CD4-positive, alpha-beta T cell treated with Interleukin-17A for 1 hour (primary cell): ENCODE measurements at regions not wholly inside any gene's neighbourhood (a gene's known extent, or its start where the extent isn't known, plus 50 kb on each side); places are given as distances from the start of the nearest gene placed in this dataset.
"Not testable (repeated sequence)": the region's sequence is repeated elsewhere in the genome, so short reads cannot be mapped to it uniquely, and the experiment has no call there.

ENCODE experiments used
- DNase-seq: peaks from one replicate; pipeline ENCODE4 v3.0.0-alpha.2; 2020

DNA sequence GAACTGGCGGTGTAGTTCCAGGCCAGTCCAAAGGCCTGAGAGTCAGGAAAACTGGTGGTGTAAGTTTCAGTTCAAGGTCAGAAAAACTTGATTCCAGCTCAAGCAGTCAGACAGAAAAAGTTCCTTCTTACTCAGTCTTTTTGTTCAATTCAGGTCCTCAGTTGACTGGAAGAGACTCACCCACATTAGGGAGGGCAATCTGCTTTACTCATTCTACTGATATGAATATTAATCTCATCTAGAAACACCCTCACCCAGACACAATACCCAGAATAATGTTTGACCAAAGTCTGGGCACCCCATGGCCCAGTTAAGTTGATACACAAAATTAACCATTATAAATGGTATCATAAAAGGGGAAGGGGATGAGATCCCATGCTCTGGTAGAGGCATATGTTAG, 50.1 kb upstream of the LTA4H start:
- no peak for DNase-seq

DNA sequence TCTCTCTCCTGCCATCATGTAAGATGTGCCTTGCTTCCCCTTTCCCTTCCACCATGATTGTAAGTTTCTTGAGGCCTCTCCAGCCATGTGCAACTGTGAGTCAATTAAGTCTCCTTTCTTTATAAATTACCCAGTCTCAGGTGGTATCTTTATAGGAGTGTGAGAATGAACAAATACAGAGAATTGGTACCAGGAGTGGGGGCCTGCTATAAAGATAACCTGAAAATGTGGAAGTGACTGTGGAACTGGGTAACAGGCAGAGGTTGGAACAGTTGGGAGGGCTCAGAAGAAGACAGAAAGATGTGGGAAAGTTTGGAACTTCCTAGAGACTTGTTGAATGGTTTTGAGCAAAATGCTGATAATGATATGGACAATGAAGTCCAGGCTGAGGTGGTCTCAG, 50.8 kb upstream of the LTA4H start:
- DNase-seq: not testable (repeated sequence)

DNA sequence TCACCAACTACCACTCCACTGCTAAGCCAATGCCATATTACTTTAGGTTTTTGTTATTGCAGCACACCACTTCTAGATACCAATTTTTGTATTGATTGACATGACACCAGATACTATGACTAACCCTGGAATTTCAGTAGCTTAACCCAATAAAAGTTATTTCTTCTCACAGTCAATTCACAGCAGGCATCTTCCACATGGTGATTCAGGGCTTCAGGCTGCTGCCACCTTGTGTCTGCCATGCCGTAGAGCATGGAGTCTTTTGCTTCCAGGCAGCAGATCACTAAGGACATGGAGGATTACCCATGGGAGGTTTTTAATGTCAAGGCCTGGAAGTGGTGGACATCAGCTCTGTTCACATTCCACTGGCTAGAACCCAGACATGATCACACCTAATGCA, 56.4 kb upstream of the LTA4H start:
- no peak for DNase-seq

DNA sequence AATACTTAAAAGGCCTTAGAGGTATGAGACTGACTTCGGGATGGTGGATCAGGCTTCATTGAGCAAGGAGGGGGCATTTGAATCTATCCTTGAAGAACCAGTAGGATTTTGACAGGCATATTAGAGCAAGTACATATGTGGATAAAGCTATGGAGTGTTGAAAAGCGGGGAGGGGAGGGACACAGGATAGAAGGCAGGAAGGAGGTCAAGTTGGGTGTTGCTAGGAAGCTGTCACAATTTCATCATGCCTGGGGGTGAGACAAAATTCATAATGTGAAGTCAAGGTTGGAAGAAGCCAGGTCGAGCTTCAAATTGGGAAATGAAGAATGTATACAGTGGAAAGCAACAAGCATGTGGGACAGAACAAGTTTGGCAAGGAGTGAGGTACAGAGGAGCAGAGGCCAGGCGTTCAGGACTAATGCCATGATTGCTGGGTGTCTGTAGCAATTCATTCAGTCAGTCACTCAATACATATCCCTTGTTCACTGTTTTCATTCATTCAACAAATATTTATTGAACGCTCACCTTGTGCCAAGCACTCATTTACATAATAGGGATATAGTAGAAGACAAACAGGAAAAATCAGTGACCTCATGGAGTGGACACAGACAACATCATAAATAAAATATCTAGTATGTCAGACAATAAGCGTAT, 58.3 kb upstream of the LTA4H start:
- DNase-seq: no peak

DNA sequence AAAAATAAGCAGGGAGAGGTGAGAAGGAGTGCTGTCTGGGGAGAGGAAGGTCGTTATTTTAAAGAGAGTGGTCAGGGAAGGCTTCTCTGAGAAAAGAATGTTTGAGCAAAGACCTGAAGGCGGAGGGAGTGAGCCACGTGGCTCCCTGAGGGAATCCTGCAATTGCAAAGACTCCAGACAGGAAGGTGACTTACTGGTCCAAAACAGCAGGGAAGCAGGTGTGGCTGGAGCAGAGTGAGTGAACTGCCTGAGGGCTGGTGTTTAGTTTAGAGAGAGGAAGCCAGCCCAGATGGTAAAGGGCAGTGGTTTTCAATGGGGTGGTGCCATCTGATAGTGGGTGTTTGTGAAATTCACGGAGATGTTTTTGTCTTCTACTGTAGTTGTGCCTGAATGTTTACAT, 58.8 kb upstream of the LTA4H start:
- no peak for DNase-seq

DNA sequence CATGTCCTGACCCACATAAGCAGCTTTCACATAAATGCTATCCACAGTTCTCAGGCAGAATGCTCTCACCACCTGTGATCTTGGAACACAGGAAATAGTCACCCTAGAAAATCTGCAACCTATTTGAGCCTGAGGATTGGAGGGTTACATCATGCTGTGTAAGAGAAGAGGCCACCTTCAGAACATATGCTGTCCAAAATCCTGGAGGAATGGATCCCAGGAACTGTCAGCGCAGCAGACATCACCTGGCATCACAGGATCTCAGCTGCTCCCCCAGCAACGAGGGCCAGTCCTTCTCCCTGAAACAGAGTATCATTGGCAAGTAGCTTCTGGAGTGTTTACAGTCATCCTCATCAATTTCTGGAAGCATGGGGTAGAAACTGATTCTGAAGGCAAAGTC, 63.2 kb upstream of the LTA4H start:
- no peak for DNase-seq

DNA sequence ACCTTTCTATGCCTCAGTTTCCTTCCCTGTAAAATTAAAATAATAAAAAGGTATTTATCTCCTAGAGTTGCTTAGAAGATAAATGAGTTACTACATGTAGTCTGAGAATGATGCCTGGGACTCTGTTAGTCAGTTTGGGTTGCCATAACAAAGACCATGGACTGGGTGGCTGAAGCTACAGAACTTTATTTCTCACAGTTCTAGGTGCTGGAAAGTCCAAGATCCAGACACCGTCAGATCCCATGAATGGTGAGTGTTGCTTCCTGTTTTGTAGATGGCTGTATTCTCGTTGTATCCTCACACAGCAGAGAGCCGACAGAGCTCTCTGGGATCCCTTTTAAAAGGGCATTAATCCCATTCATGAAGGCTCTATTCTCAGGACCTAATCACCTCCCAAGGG, 64.0 kb upstream of the LTA4H start:
- DNase-seq: no peak

DNA sequence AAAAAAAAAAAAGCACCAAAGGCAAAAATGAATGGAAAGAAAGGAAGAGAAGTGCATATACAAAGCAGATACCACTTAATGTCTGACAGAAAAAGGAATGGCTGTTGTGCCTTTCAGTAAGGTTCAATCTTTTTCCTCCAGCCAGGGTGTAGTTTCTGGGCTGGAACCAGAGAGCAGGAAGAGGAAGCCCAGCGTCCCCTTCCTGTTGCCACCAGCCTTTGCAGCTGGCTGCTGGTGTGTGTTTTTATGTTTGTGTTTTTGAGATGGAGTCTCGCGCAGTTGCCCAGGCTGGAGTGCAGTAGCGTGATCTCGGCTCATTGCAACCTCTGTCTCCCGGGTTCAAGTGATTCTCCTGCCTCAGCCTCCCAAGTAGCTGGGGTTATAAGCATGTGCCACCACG, 64.6 kb upstream of the LTA4H start:
- DNase-seq: peak; percentile 18

DNA sequence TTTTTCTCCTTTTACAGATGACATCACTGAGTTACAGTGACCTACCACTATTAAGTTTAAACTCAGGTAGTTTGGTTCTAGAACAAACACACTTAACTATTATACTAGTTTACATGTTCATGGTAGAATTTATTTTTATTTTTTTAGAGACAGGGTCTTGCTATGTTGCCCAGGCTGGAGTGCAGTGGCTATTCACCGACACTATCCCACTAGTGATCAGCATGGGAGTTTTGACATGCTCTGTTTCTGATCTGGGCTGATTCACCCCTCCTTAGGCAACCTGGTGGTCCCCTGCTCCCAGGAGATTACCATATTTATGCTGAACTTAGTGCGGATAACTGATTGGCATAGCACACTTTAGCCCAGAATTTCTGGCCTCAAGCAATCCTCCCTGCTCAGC, 66.4 kb upstream of the LTA4H start:
- no peak for DNase-seq

DNA sequence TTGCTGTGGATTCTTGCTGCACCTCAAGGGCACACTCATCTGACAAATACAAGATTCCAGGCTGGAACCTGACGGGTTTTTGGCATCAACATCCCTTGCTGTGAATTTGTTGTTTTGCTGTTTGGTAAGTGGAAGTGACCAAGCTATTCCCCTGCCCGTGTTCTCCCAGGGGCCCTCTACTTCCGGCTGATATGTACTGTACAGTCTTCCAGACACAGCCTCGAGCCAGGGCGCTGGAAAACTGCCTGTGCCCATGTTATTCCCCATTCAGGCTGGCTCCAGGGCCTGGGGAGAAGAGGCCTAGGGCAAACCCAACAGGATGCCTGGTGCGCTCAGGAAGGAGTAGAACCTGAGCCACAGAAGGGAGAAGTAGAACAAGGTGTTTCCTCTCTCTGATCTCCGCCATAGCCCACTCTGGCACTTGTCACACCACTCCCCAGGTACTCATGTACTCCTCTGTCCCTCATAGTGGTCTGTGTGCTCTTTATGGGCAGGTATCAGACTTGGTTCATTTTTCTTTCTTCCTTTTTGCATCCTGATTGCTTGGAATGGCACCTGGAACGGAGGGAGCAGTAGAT, 67.8 kb upstream of the LTA4H start:
- DNase-seq: no peak

DNA sequence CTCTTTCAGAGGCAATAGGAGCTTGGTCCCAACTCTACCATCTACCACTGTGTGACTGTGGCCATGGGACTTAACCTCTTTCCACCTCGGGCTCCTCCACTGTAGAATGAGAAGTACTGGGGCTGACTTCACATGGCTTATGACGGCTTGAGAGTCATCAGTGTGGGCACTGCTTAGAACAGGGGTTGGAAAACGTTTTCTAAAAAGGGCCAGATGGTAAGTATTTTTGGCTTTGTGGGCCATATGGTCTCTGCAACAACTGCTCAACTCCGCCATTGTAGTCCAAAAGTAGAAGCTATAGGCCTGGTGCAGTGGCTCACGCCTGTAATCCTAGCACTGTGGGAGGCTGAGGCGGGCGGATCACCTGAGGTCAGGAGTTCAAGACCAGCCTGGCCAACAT, 69.2 kb upstream of the LTA4H start:
- no peak for DNase-seq

DNA sequence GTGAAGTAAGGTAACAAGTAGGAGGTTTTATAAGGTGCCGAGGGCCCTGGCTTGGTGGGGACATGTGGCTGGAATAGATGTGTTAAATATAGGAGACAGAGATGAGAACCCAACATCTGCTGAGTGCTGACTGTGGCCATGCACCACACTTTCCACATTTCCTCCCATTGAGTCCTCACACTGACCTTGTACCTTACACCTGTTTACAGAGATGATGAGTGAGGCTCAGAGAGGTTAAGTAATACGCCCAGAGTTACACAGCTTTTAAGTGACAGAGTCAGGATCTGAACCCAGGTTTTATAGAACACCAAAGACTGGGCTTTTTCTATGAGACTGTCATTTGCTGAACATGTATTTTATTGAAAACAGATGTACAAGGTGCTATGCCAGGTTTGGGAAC, 70.8 kb upstream of the LTA4H start:
- no peak for DNase-seq

DNA sequence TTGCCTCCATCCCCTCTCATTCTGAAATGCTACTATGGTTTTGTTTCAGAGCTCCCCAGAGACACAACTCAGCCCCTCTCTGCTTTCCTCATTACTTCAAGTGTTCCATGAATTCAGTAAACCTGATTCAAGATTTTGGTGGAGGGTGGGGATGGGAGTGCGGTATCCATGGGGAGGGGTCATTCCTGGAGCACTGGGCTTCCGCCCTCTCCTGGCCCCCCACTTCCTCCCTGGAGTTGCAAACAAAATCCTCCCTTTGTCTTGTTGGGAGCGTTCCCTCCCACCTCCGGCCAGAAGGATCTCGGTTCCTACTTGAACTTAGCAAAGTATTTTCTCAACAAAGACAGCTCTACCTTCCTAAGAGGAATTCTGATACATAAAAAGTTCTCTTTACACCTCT, 71.8 kb upstream of the LTA4H start:
- DNase-seq: no peak

DNA sequence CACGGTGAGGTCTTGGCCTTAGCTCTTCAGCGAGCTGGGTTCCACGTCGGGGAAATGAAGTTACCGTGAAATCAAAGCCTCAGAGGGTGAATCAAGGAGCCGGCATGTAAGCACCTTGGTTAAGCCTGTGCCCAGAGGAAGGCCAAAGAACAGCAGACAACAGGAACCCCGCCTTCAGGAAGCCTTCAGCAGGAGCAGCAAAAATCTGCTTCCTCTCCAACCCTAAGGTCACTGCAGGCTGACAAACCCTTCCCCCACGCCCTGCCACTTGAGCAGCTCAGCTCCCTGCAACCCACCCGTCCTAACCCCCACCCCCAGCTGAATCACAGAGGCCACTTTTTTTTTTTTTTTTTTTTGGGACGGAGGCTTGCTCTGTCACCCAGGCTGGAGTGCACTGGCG, 72.9 kb upstream of the LTA4H start:
- peak; percentile 25 for DNase-seq

DNA sequence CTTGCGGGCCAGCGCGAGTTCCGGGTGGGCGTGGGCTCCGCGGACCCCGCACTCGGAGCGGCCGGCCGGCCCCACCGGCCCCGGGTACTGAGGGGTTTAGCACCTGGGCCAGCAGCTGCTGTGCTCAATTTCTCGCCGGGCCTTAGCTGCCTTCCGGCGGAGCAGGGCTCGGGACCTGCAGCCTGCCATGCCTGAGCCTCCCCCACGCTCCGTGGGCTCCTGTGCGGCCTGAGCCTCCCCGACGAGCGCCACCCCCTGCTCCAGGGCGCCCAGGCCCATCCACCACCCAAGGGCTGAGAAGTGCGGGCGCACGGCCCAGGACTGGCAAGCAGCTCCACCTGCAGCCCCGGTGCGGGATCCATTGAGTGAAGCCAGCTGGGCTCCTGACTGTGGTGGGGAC, 73.6 kb upstream of the LTA4H start:
- DNase-seq: not testable (repeated sequence)

DNA sequence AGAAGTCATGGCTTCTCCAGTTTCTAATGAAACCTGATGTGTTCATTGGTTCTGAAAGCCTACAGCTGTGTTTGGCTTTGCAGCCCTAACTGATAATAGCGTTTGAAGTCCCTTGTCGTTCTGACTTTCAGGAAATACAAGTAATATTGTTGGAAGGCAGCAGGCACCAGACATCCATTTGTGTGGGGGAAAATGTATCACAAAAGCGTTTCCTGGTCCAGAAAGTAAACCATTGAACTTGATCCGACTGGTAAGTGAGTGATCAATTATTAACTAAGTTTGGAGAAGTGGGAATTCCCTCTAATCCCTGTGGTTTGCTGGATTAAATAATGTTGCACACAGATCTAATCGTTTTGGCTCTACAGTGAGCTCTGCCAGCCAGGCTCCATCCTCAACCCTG, 77.3 kb upstream of the LTA4H start:
- DNase-seq: no peak

DNA sequence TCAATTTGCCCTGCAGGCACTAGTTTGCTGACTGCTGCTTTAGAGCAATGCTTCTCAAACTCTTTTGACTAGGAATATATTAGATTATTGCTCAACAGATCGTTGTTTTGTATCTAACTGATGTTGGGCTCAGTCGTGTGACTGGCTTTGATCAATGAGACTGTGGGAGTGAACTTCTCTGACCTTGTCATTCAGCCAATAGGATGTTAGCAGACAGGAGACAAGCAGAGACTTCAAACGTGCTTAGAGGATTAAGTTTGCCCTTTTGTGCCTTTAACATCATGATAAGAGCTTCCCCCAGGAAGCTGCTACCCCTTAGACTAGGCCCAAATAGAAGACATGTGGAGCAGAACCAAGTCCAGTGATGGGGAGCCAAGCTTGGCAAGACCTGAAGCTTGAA, 76.7 kb upstream of the ELK3 start:
- no peak for DNase-seq

DNA sequence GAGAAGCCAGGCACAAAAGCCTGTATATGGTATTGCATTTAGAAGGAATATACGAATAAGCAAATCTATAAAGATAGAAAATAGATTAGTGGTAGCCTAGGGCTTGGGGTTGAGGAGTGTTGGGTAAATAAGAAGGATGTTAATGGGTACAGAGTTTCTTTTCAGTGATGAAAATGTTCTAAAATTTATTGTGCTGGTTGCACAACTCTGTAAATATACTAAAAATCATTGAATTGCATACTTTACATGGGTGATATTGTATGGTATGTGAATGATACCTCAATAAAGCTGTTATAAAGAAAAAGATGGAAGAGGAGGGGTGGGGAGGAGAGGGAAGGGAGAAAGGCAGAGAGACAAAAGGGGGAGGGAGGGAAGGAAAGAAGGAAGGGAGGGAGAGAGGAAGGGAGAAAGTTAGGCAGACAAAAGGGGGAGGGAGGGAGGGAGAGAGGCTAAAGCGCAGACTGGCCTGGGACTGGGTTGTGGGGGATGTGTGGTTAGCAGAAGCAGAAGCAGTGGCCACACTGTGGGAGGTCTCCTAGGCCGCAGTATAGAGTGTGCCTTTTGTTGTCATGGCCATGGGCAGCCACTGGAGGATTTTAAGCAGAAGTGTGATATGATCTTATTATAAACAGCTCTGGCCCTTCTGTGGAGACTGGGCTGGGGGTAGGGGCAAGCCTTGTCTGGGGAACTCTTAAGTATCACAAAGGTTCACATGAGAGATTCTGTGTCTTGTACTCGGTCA, 73.6 kb upstream of the ELK3 start:
- DNase-seq: peak; percentile 15

DNA sequence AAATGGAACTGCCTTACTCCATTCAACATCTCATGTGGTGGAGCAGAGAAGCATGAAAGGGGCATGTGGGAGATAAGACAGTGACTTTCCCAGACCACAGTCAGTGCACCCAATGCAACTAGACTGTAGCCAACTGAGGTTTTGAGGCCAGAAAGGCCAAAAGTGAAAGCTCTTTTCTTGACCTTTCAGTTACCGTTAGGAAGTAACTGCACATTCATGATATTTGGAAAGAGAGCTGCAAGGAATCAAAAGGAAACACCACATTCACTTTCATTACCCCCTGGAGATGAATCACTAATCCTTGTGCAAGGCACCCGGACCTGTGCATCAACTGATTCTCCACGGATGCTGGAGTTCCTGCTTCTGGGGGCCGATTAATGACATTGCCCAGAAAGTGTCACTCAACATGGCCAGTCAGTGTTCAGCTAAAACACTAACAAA, 72.9 kb upstream of the ELK3 start:
- no peak for DNase-seq

DNA sequence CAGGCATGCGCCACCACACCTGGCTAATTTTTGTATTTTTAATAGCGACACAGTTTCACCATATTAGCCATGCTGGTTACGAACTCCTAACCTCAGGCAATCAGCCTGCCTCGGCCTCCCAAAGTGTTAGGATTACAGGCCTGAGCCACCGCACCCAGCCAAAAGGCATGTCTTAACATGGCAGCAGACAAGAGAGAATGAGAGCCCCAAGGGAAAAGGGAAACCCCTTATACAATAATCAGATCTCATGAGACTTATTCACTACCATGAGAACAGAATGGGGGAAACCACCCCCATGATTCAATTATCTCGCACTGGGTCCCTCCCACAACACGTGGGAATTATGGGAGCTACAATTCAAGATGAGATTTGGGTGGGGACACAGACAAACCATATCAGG, 65.9 kb upstream of the ELK3 start:
- not testable (repeated sequence) for DNase-seq

DNA sequence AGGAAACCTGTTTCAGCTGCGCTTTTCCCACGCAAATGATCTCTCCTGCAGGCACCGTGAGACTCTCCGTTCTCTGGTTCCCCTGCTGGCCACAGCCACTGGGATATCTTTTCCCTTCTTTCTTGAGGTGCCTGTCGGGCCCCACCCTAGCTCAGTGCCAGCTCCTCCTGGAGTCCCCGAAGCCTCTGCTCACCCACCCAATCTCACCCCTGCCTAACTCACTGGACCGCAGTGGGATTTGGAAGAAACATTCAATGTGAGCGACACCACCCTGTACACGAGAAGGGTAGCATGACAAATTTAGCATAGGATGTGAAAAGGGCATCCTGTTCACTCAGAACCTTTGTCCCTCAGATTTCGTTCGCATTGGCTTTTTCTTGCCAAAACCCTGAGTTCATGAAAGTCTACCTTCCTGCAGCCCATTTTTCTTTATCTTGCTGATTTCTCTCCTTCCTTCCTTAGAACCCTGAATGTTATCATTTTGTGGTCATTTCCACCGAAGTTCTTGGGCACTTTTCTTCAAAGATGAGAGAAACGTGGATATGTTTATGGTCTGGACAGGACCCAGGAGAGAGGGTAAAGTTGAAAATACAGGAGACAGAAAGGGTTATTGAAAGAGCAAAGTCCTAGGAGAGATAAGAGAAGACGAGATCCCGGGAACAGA, 63.6 kb upstream of the ELK3 start:
- no peak for DNase-seq

DNA sequence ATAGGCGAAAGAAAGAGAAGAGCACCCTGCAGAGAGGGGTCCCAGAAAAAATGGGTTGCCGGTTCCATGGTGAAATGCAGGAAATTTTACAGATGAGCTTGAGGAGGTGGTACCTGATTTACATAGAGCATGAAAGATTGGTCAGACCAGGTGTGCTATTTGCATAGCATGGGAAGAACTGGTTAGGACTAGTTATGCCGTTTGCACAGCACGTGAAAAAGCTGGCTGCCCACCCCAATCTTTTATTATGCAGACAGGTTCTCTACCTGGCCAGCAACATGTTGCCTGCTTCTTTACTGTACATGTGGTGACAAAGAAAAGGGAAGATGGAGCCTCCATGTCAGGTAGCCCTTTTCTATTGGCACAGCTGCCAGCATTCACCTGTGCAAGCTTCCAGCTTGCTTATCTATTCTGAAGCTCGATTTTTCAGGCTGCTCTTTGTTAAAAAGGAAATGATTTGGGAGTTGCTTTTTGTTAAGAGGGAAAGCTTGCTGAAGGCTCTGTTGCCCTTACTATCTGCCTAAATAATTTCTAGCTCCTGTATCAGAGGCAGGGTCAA, 62.9 kb upstream of the ELK3 start:
- no peak for DNase-seq

DNA sequence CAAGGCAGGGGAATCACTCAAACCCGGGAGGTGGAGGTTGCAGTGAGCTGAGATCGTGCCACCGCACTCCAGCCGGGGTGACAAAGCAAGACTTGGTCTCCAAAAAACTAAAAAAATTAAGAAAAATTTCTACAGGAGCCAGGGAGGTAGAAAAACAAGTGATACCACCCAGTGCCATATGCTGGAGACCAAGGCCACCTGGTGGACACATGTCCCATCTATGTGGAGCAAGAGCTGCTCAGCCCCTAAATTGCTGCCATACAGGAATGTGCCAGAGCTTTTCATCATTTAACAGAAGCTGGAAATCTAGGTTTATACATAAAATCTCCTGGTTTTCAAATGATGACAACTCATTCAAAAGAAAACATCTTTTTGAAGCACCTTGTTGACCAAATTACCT, 61.4 kb upstream of the ELK3 start:
- peak; percentile 22 for DNase-seq

DNA sequence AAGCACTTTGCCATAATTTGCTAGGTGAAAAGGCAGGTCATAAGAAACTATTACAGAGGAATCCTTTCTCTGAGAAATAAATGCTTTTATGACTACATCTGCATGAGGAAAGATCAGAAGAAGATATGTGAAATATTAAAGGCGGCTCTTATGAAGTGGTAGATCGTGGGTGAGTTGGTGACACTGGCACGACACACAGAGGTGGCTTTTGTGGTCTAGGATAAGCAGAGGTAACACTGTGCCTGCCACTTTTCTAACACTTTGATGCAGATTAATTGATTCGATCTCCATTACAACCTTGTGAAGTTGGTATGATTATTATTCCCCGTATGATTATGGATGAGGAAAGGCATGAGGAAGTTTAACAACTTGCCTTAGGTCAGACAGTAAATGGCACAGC, 60.0 kb upstream of the ELK3 start:
- peak; percentile 12 for DNase-seq
